BJ (cell line): ENCODE measurements at regions not wholly inside any gene's neighbourhood (a gene's known extent, or its start where the extent isn't known, plus 50 kb on each side); places are given as distances from the start of the nearest gene placed in this dataset.

Experiments used
- CTCF ChIA-PET: fragments of 350-600 bp; formaldehyde crosslinking; extraction: SDS; loops from one replicate; lab custom pipeline; 2021; ENCODE audit warnings: antibody characterized with exemption, inconsistent platforms; lab: Yijun Ruan, JAX
- POLR2A ChIA-PET: fragments of 300-600 bp; sonication (Branson Sonifier 250); formaldehyde crosslinking; extraction: SDS; loops from one replicate; lab custom pipeline; 2021; ENCODE audit warnings: antibody characterized with exemption; lab: Charles Lee
- DNase-seq: peaks from one replicate; pipeline ENCODE4 v3.0.0-alpha.2; 2011; ENCODE audit warnings: low read depth
- H3K27me3 ChIP-seq: 2 replicates; pipeline ENCODE4 v1.6.0; 2011; ENCODE audit warnings: low read length; ENCODE audit not compliant: control insufficient read depth, insufficient read depth
- H3K36me3 ChIP-seq: 2 replicates; pipeline ENCODE4 v1.5.1; 2011; ENCODE audit warnings: low read length; ENCODE audit not compliant: control insufficient read depth, insufficient read depth
- H3K4me3 ChIP-seq: 2 replicates; pipeline ENCODE4 v1.5.1; 2011; ENCODE audit warnings: low read depth, mild to moderate bottlenecking, control low read depth, low read length
- CTCF ChIP-seq: IDR thresholded peaks from 2 replicates; pipeline ENCODE4 v1.5.1; 2011; ENCODE audit warnings: low read depth, mild to moderate bottlenecking, control low read depth, inconsistent platforms, low read length, moderate library complexity; ENCODE audit not compliant: insufficient read depth

- ChIA-PET CTCF (interaction anchor here (1.2 to 2.7 kb wide), 7 partner anchors 11 to 92 kb away, joined by 3 to 22 read pairs (median 5); no protein-coding TSS in a partner anchor), POLR2A (no interaction called here)
- Histone ChIP-seq H3K4me3 (peak overlapping the region; percentile 33), H3K36me3 (no peaks in the 10 kb centered on the region), H3K27me3 (no peaks in the 10 kb centered on the region)
- 0 out of 2 replicates have a peak, but pooled peaks have one; percentile 3 for TF ChIP-seq CTCF
- DNase-seq = no peak
These were observed 94.7 kb upstream of the ZMIZ1 start for GRCh38 chr10:78973901-78974616.

DNA sequence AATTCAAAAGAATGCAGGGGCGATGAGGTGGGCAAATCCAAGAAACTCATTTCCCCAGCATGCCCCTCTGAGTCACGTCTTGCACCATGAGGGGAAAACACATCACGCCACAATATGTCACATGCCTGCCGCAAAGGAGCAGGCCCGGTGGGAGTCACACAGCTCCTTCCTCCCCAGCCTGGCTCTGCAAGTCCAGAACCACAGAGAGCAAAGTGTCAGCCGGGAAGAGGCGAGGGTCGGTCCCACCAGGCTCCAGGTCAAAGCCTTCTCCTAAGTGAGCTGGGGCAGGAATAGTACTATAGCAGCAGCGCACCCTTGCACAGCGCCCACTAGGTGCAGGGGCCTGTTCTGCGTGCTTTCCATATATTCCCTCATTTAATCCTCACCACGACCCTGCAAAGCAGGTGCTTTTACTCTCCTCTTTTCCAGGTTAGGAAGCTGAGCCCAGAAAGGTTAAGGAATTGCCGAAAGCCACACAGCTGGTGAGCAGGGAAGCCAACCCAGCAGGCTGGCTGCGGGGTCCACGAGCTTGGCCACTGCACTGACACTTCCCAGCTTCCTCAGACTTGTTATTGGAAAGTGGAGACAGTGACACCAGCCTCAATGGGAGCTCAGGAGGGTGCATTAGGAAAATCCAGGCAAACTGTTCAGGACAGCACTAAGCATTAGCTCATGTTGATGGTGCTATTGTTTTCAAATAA lies 94.0 kb upstream of the ZMIZ1 start:
- ChIA-PET POLR2A (no interaction called here), CTCF (interaction anchor here (0.6 to 2.7 kb wide), 12 partner anchors 12 to 436 kb away, joined by 3 to 22 read pairs (median 4); no protein-coding TSS in a partner anchor)
- Histone ChIP-seq H3K36me3 (no peaks in the 10 kb centered on the region), H3K27me3 (no peaks in the 10 kb centered on the region), H3K4me3 (no peak overlapping the region)
- TF ChIP-seq CTCF = peak; percentile 78
- DNase-seq = peak; percentile 71

- ChIA-PET CTCF (interaction anchor here (1.3 to 1.8 kb wide), 2 partner anchors 17 to 90 kb away, joined by 3 to 6 read pairs; no protein-coding TSS in a partner anchor), POLR2A (no interaction called here)
- no peak for TF ChIP-seq CTCF
- DNase-seq = no peak
- H3K27me3 ChIP-seq = no peaks in the 10 kb centered on the region
- no peak overlapping the region for H3K4me3 ChIP-seq
- H3K36me3 ChIP-seq = no peaks in the 10 kb centered on the region
These were observed 92.8 kb upstream of the ZMIZ1 start for GRCh38 chr10:78975926-78976325.

DNA sequence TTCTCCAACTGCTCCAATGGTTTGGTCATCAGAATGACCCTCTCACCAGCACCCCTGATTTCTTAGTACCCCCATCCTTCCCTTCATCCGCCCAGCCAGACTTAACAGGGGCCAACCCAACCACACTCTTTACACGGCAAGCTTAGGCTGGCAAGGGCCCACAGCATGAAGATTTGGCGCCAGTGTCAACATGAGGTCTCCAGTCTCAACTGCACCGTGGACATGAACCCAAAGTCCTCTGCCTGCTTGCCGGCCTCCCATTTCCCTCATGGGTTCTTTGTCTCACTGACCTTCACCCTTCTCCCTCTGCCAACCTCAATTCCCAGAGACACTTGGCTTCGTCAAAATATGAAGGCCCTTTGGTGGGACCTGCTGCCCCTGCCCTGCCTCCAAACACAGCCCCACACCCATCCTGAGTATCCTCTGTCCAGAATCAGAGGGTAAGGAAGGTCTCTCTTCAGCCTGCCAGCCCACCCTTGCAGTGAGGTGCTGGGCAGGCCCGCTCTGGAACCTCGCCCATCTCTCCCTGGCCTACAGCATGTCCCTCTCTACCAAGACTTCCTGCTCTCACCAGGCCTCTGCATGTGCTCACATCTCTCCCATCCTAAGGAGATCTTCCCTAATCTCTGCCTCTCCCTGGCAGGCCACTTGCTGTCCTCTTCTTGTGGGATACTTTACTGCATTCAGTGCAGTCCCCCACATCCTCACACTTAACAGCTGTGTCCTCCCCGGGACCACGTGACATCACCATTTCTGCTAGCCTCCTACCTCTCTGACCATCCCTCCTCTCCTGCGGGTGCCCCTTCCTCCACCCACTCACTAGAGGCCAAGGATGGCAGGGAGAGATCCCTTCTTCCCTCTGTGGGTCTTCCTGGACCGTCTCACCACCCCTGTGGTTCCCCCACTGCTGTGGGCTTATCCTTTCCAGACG lies 91.7 kb upstream of the ZMIZ1 start:
- no peaks in the 10 kb centered on the region for H3K36me3 ChIP-seq
- DNase-seq = no peak
- TF ChIP-seq CTCF = no peak
- ChIA-PET POLR2A (no interaction called here), CTCF (interaction anchor here (1.0 kb wide), 1 partner anchor 11 kb away, joined by 3 read pairs; no protein-coding TSS in a partner anchor)
- H3K4me3 ChIP-seq = no peak overlapping the region
- H3K27me3 ChIP-seq = no peaks in the 10 kb centered on the region
